HG03175 (cell line): ENCODE measurements at regions not wholly inside any gene's neighbourhood (a gene's known extent, or its start where the extent isn't known, plus 50 kb on each side); places are given as distances from the start of the nearest gene placed in this dataset.
"Not testable (repeated sequence)": the region's sequence is repeated elsewhere in the genome, so short reads cannot be mapped to it uniquely, and the experiment has no call there.

Source experiments
- ATAC-seq: cut with Tn5 transposase; IDR thresholded peaks from one replicate; pipeline ENCODE4 v1.9.1; 2021; ENCODE audit warnings: mild to moderate bottlenecking, moderate library complexity; ENCODE audit not compliant: unreplicated experiment

- not testable (repeated sequence) for ATAC-seq
These were observed 158.3 kb upstream of the POTEB2 start for GRCh38 chr15:21024235-21024987.

GRCh38 chr15:21018176-21018575 is 152.1 kb upstream of the POTEB2 start:
- not testable (repeated sequence) for ATAC-seq

GRCh38 chr15:21017326-21017725 is 151.2 kb upstream of the POTEB2 start:
- not testable (repeated sequence) for ATAC-seq

- not testable (repeated sequence) for ATAC-seq
These were observed 150.5 kb upstream of the POTEB2 start for GRCh38 chr15:21016589-21016988.

GRCh38 chr15:21015171-21015570 is 149.1 kb upstream of the POTEB2 start:
- ATAC-seq = not testable (repeated sequence)

GRCh38 chr15:21013308-21013707 is 147.2 kb upstream of the POTEB2 start:
- not testable (repeated sequence) for ATAC-seq

- not testable (repeated sequence) for ATAC-seq
These were observed 143.5 kb upstream of the POTEB2 start for GRCh38 chr15:21009651-21010050.

- not testable (repeated sequence) for ATAC-seq
These were observed 137.3 kb upstream of the POTEB2 start for GRCh38 chr15:21003459-21003858.

GRCh38 chr15:21001950-21002349 is 135.8 kb upstream of the POTEB2 start:
- not testable (repeated sequence) for ATAC-seq

- not testable (repeated sequence) for ATAC-seq
These were observed 125.6 kb upstream of the POTEB2 start for GRCh38 chr15:20991691-20992090.

- not testable (repeated sequence) for ATAC-seq
These were observed 125.1 kb upstream of the POTEB2 start for GRCh38 chr15:20991253-20991652.

- not testable (repeated sequence) for ATAC-seq
These were observed 120.7 kb upstream of the POTEB2 start for GRCh38 chr15:20986775-20987174.

GRCh38 chr15:20978057-20978456 is 111.9 kb upstream of the POTEB2 start:
- peak; percentile 83 for ATAC-seq

GRCh38 chr15:20972762-20973161 is 106.6 kb upstream of the POTEB2 start:
- ATAC-seq = not testable (repeated sequence)

- not testable (repeated sequence) for ATAC-seq
These were observed 93.2 kb upstream of the POTEB2 start for GRCh38 chr15:20959299-20959698.

GRCh38 chr15:20929322-20929721 is 63.2 kb upstream of the POTEB2 start:
- ATAC-seq = not testable (repeated sequence)
